Body of pancreas (tissue), 4 donors: ENCODE measurements at regions not wholly inside any gene's neighbourhood (a gene's known extent, or its start where the extent isn't known, plus 50 kb on each side); places are given as distances from the start of the nearest gene placed in this dataset.

Source experiments
- CTCF ChIP-seq, 7 experiments: fragments of 450-650 bp in 4 of 7; fragments of 200-600 bp in 3 of 7; sonication (generic) in 3 of 7; IDR thresholded peaks; one replicate each; pipeline ENCODE4 v1.5.1; 2016 to 2019; ENCODE audit warnings: antibody characterized with exemption in 7 of 7
- POLR2A ChIP-seq, 3 donors: fragments of 450-650 bp; IDR thresholded peaks; one replicate each; pipeline ENCODE4 v1.6.1; 2016; ENCODE audit warnings: antibody characterized with exemption in 3 of 3, mild to moderate bottlenecking in 2 of 3

GRCh38 chr7:37541810-37542443 is 93.3 kb upstream of the ELMO1 start:
- TF ChIP-seq CTCF (IDR thresholded peaks at IDR 0.05), result no peak
- no peak for TF ChIP-seq POLR2A (IDR thresholded peaks at IDR 0.05)
